B cell (primary cell): ENCODE measurements at regions not wholly inside any gene's neighbourhood (a gene's known extent, or its start where the extent isn't known, plus 50 kb on each side); places are given as distances from the start of the nearest gene placed in this dataset.

Source experiments
- ATAC-seq: fragments of 200-7000 bp; cut with Tn5 transposase; one replicate; pipeline ENCODE4 v1.10.0; 2021; ENCODE audit warnings: low read depth, mild to moderate bottlenecking, moderate number of reproducible peaks, moderate library complexity
- CTCF ChIA-PET: fragments of 350-600 bp; sonication (Branson Sonifier 250); formaldehyde crosslinking; loops from one replicate; lab custom pipeline; 2021; ENCODE audit warnings: antibody characterized with exemption, inconsistent platforms; lab: Charles Lee
- POLR2A ChIA-PET: fragments of 350-600 bp; sonication (Branson Sonifier 250); formaldehyde crosslinking; loops from one replicate; lab custom pipeline; 2021; ENCODE audit warnings: antibody characterized with exemption; lab: Charles Lee
- DNase-seq: peaks from one replicate; pipeline ENCODE4 v3.0.0; 2013
- H2AFZ ChIP-seq: 2 replicates; pipeline ENCODE4 v1.6.1; 2012; ENCODE audit warnings: mild to moderate bottlenecking, low read depth, low read length; ENCODE audit not compliant: insufficient read depth, poor library complexity, severe bottlenecking
- H3K27ac ChIP-seq, 2 donors: 1 replicate in 1 of 2; 2 replicates in 1 of 2; pipeline ENCODE4 v1.5.1; 2012 to 2013; ENCODE audit warnings: low read length in 2 of 2, mild to moderate bottlenecking in 2 of 2, moderate library complexity in 1 of 2
- H3K27me3 ChIP-seq, 4 experiments: fragments of 200-600 bp in 1 of 4; sonication (generic) in 1 of 4; replicated peaks in 1 of 4; 1 replicate in 2 of 4; 2 replicates in 2 of 4; pipeline versions ENCODE4 v1.6.1 to v1.7.0; 2013 to 2016; ENCODE audit warnings: low read length in 3 of 4, mild to moderate bottlenecking in 2 of 4, mixed read lengths in 1 of 4, moderate library complexity in 1 of 4; ENCODE audit not compliant: insufficient read depth in 4 of 4, control insufficient read depth in 3 of 4; ENCODE audit errors: control extremely low read depth in 1 of 4
- H3K36me3 ChIP-seq, 2 experiments: replicated peaks in 1 of 2; 1 replicate in 1 of 2; 2 replicates in 1 of 2; pipeline versions ENCODE4 v1.6.1 to v1.7.1; 2013; ENCODE audit warnings: low read length in 1 of 2; ENCODE audit not compliant: insufficient read depth in 2 of 2, control insufficient read depth in 1 of 2; ENCODE audit errors: control extremely low read depth in 1 of 2, extremely low read depth in 1 of 2
- H3K4me1 ChIP-seq, 2 donors: fragments of 200-600 bp in 1 of 2; sonication (generic) in 1 of 2; 1 replicate in 1 of 2; 2 replicates in 1 of 2; pipeline versions ENCODE4 v1.5.1 to v1.6.1; 2013 to 2017; ENCODE audit warnings: low read length in 2 of 2; ENCODE audit not compliant: control insufficient read depth in 2 of 2, insufficient read depth in 2 of 2
- H3K4me2 ChIP-seq: replicated peaks from 2 replicates; pipeline ENCODE3; 2012; ENCODE audit warnings: mild to moderate bottlenecking, low read depth, low read length; ENCODE audit not compliant: poor library complexity, severe bottlenecking
- H3K4me3 ChIP-seq, 5 experiments: fragments of 200-600 bp in 1 of 5; sonication (generic) in 1 of 5; 1 replicate in 3 of 5; 2 replicates in 2 of 5; pipeline versions ENCODE4 v1.5.1 to v1.7.0; 2011 to 2016; ENCODE audit warnings: low read length in 4 of 5, mild to moderate bottlenecking in 4 of 5, low read depth in 2 of 5, control low read depth in 1 of 5, moderate library complexity in 1 of 5; ENCODE audit not compliant: insufficient read depth in 1 of 5; ENCODE audit errors: control extremely low read depth in 1 of 5, extremely low read depth in 1 of 5
- H3K79me2 ChIP-seq: fragments of 200-600 bp; sonication (generic); one replicate; pipeline ENCODE4 v1.6.0; 2016; ENCODE audit warnings: low read length; ENCODE audit not compliant: control insufficient read depth, insufficient read depth
- H3K9ac ChIP-seq: fragments of 200-600 bp; sonication (generic); 2 replicates; pipeline ENCODE4 v1.6.1; 2017; ENCODE audit warnings: mild to moderate bottlenecking, low read length, moderate library complexity
- H3K9me3 ChIP-seq, 3 donors: one replicate each; pipeline versions ENCODE4 v1.6.1 to v1.7.1; 2013; ENCODE audit warnings: low read length in 2 of 3; ENCODE audit not compliant: control insufficient read depth in 2 of 3, insufficient read depth in 1 of 3; ENCODE audit errors: control extremely low read depth in 1 of 3
- H4K20me1 ChIP-seq: 2 replicates; pipeline ENCODE4 v1.6.0; 2012; ENCODE audit warnings: mild to moderate bottlenecking, low read length; ENCODE audit not compliant: insufficient read depth, control insufficient read depth, poor library complexity, severe bottlenecking
- H3K27ac Mint-ChIP-seq: one replicate; pipeline ENCODE4 v1.8.0; 2021; ENCODE audit warnings: mixed read lengths
- H3K27me3 Mint-ChIP-seq: one replicate; pipeline ENCODE4 v1.8.0; 2021; ENCODE audit warnings: mixed read lengths
- H3K4me1 Mint-ChIP-seq: one replicate; pipeline ENCODE4 v1.8.0; 2021; ENCODE audit warnings: mixed read lengths
- H3K4me3 Mint-ChIP-seq: one replicate; pipeline ENCODE4 v1.8.0; 2021; ENCODE audit warnings: mixed read lengths
- H3K9me3 Mint-ChIP-seq: one replicate; pipeline ENCODE4 v1.8.0; 2022; ENCODE audit warnings: mixed read lengths; ENCODE audit not compliant: insufficient read depth
- CTCF ChIP-seq: fragments of 200-600 bp; IDR thresholded peaks from one replicate; pipeline ENCODE4 v1.8.0; 2022; ENCODE audit warnings: antibody characterized with exemption, mild to moderate bottlenecking
- EZH2 ChIP-seq: IDR thresholded peaks from 2 replicates; pipeline ENCODE4 v1.6.1; 2012; ENCODE audit warnings: borderline replicate concordance, low read depth, mild to moderate bottlenecking, moderate library complexity, low read length; ENCODE audit not compliant: insufficient read depth, poor library complexity, severe bottlenecking
- WGBS: methylation state at CpG from one replicate; pipeline ENCODE4 v1.1.5; 2013; ENCODE audit warnings: missing lambda C conversion rate; ENCODE audit not compliant: insufficient coverage; 5-methylcytosine and 5-hydroxymethylcytosine counted together
- intact Hi-C: fragments of 100-400 bp; cut with micrococcal nuclease; formaldehyde crosslinking; loops from one replicate; pipeline ENCODE4 v1.10.0; 2022

- Histone ChIP-seq H3K9ac (no peak overlapping the region), H3K27me3 (no peaks in the 10 kb centered on the region), H3K36me3 (no peaks in the 10 kb centered on the region), H3K79me2 (no peaks in the 10 kb centered on the region), H3K4me3 (no peak overlapping the region), H3K4me1 (no peaks in the 10 kb centered on the region), H4K20me1 (no peaks in the 10 kb centered on the region), H3K9me3 (no peaks in the 10 kb centered on the region), H3K27ac (no peak overlapping the region), H3K4me2 (no peak overlapping the region), H2AFZ (no peak overlapping the region)
- ChIA-PET CTCF (no interaction called here), POLR2A (no interaction called here)
- intact Hi-C loops: no loop called here
- 96% methylated on average over 2 of the region's 2 CpGs for WGBS
- Mint-ChIP-seq H3K4me1 (no peaks in the 10 kb centered on the region), H3K9me3 (peaks cover 3% of the 10 kb centered on the region), H3K27me3 (peaks cover 5% of the 10 kb centered on the region), H3K27ac (no peak overlapping the region), H3K4me3 (no peak overlapping the region)
- TF ChIP-seq CTCF (no peak), EZH2 (no peak)
- no peak for DNase-seq
- ATAC-seq: no peak
Measured at GRCh38 chr11:109667719-109668118, 245.7 kb downstream of the C11orf87 start.

DNA sequence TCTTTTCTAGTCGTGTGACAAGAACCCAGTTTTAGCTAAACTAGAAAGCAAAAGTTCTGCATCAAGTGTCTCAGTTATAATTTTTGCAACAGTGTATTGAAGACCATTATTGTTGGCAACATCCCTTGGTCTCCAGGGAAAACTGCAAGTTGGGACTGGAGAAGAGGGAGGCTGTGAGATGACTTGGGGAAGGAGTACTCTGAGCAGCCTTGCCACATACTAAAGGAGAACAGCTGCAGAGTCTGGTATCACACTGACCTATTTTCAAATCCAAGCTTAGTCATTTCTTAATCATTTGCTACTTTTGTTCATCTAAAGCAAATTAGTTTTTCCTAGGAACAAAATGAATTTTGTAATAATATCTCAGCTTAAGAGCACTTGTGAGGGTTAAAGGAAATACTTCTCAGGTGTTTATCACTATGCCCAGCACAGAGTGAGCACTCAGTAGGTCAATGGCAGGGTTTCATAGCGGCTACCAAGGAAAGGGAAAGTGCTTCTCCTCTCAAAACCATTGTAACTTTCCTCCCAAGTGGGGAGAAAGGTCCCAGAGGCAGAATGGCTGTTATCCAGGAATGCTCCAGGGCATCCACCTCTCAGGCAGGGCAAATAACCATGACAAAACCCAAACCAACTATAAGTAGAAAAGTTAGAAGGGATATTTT lies 247.1 kb downstream of the C11orf87 start:
- Mint-ChIP-seq H3K4me1 (no peaks in the 10 kb centered on the region), H3K27ac (no peak overlapping the region), H3K27me3 (peaks cover 5% of the 10 kb centered on the region), H3K4me3 (no peak overlapping the region), H3K9me3 (peaks cover 3% of the 10 kb centered on the region)
- Histone ChIP-seq H3K27me3 (no peaks in the 10 kb centered on the region), H2AFZ (no peak overlapping the region), H3K9ac (no peak overlapping the region), H3K4me1 (no peaks in the 10 kb centered on the region), H4K20me1 (no peaks in the 10 kb centered on the region), H3K27ac (no peak overlapping the region), H3K79me2 (no peaks in the 10 kb centered on the region), H3K9me3 (no peaks in the 10 kb centered on the region), H3K36me3 (no peaks in the 10 kb centered on the region), H3K4me3 (no peak overlapping the region), H3K4me2 (no peak overlapping the region)
- WGBS: 100% methylated on average over 1 of the region's 2 CpGs
- intact Hi-C loops: no loop called here
- ATAC-seq (no peak), DNase-seq (no peak)
- no peak for TF ChIP-seq EZH2
- no peak for TF ChIP-seq CTCF
- POLR2A ChIA-PET: no interaction called here
- CTCF ChIA-PET: no interaction called here
